Coronary artery (tissue), 2 donors: ENCODE measurements at regions not wholly inside any gene's neighbourhood (a gene's known extent, or its start where the extent isn't known, plus 50 kb on each side); places are given as distances from the start of the nearest gene placed in this dataset.

ENCODE experiments used
- DNase-seq: peaks from one replicate; pipeline ENCODE4 v3.0.0-alpha.2; 2017; ENCODE audit warnings: low spot score
- H3K27ac ChIP-seq, 2 donors: fragments of 200-600 bp; sonication (generic); one replicate each; pipeline ENCODE4 v1.5.1; 2016 to 2019
- H3K4me3 ChIP-seq: fragments of 200-600 bp; sonication (generic); 2 replicates; pipeline ENCODE4 v1.5.1; 2016; ENCODE audit warnings: mild to moderate bottlenecking, moderate library complexity
- CTCF ChIP-seq: fragments of 200-600 bp; sonication (generic); IDR thresholded peaks from one replicate; pipeline ENCODE4 v1.5.1; 2019; ENCODE audit warnings: antibody characterized with exemption

- H3K4me3 ChIP-seq: no peak overlapping the region
- DNase-seq: no peak
- no peak for TF ChIP-seq CTCF
- H3K27ac ChIP-seq: peak overlapping the region in 1 of 2 donors; percentile 46
Measured at GRCh38 chr3:124091716-124092115, 99.8 kb upstream of the ROPN1 start.

- DNase-seq: no peak
- no peak for TF ChIP-seq CTCF
- H3K4me3 ChIP-seq: no peak overlapping the region
- H3K27ac ChIP-seq: peak overlapping the region in 1 of 2 donors; percentile 46
Measured at GRCh38 chr3:124092811-124093210, 100.9 kb upstream of the ROPN1 start.

- no peak for DNase-seq
- Histone ChIP-seq H3K4me3 (no peak overlapping the region), H3K27ac (no peak overlapping the region)
- no peak for TF ChIP-seq CTCF
Measured at GRCh38 chr3:124094496-124094895, 102.6 kb upstream of the ROPN1 start.

- DNase-seq: no peak
- Histone ChIP-seq H3K27ac (no peak overlapping the region), H3K4me3 (no peak overlapping the region)
- no peak for TF ChIP-seq CTCF
Measured at GRCh38 chr3:124097362-124098131, 105.6 kb upstream of the ROPN1 start.

- Histone ChIP-seq H3K27ac (no peak overlapping the region), H3K4me3 (no peak overlapping the region)
- DNase-seq: no peak
- TF ChIP-seq CTCF: no peak
Measured at GRCh38 chr3:124101643-124102042, 109.7 kb upstream of the ROPN1 start.

GRCh38 chr3:124107104-124107890, 115.4 kb upstream of the ROPN1 start:
- no peak for TF ChIP-seq CTCF

GRCh38 chr3:124108446-124108845, 116.5 kb upstream of the ROPN1 start:
- Histone ChIP-seq H3K27ac (peak overlapping the region in 1 of 2 donors; percentile 67), H3K4me3 (no peak overlapping the region)
- no peak for TF ChIP-seq CTCF
- no peak for DNase-seq

More at GRCh38 chr3:124107104-124107890, 115.4 kb upstream of the ROPN1 start:
- H3K4me3 ChIP-seq: no peak overlapping the region
- peak overlapping the region; percentile 32 to 67 for H3K27ac ChIP-seq
- DNase-seq: no peak
